ENCODE measurements at regions not wholly inside any gene's neighbourhood (a gene's known extent, or its start where the extent isn't known, plus 50 kb on each side); places are given as distances from the start of the nearest gene placed in this dataset.

GRCh38 chr5:167513381-167513780 is 778.1 kb upstream of the WWC1 start:
- no peaks in the 10 kb centered on the region for H3K9me3 ChIP-seq (ENCODE audit: low read length)
- no peaks in the 10 kb centered on the region for H3K27me3 ChIP-seq (ENCODE audit: insufficient read depth, low read length)
- H3K4me1 ChIP-seq (ENCODE audit: insufficient read depth, low read length, severe bottlenecking): no peaks in the 10 kb centered on the region
- no peak overlapping the region for H3K4me3 ChIP-seq (ENCODE audit: low read depth, low read length, poor library complexity, severe bottlenecking)
- no peaks in the 10 kb centered on the region for H3K9me2 ChIP-seq (ENCODE audit: low read depth, low read length)
- no peaks in the 10 kb centered on the region for H3K36me3 ChIP-seq (ENCODE audit: insufficient read depth, low read length)
- H3K27ac ChIP-seq (ENCODE audit: low read depth, low read length, poor library complexity, severe bottlenecking): no peak overlapping the region
- H4K20me1 ChIP-seq (ENCODE audit: insufficient read depth, low read length): no peaks in the 10 kb centered on the region
- H2AFZ ChIP-seq (ENCODE audit: low read length): no peak overlapping the region
- no peaks in the 10 kb centered on the region for H3K79me2 ChIP-seq (ENCODE audit: insufficient read depth, low read length)
- no peaks in the 10 kb centered on the region for H3F3A ChIP-seq (ENCODE audit: insufficient read depth, low read length)
- TF ChIP-seq EZH2 (IDR thresholded peaks at IDR 0.05; ENCODE audit: borderline replicate concordance, low read length) (no peak), CTCF (IDR thresholded peaks at IDR 0.05; ENCODE audit: low read length) (no peak)
- no peak overlapping the region for H3K9ac ChIP-seq (ENCODE audit: low read length)
- no peak overlapping the region for H3K4me2 ChIP-seq (ENCODE audit: low read length)

DNA sequence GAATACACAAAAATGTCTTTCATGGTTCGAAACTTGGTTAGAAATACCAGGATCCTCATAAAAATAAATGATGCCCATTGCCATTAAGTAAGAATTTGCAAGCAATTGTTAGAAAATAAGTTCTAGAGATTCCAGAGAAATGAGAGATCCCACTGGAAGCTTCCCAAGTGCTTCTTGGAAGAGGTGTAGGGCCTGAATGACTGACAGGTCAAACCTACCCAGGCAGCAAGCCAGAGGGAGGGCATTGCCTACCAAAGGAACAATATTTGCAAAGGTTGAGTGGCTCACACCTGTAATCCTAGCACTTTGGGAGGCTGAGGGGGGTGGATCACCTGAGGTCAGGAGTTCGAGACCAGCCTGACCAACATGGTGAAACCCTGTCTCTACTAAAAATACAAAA is 777.0 kb upstream of the WWC1 start:
- Histone ChIP-seq H4K20me1 (ENCODE audit: insufficient read depth, low read length) (no peaks in the 10 kb centered on the region), H3K9ac (ENCODE audit: low read length) (no peak overlapping the region), H3K27ac (ENCODE audit: low read depth, low read length, poor library complexity, severe bottlenecking) (no peak overlapping the region), H3K9me3 (ENCODE audit: low read length) (no peaks in the 10 kb centered on the region), H3K4me1 (ENCODE audit: insufficient read depth, low read length, severe bottlenecking) (no peaks in the 10 kb centered on the region), H3K4me3 (ENCODE audit: low read depth, low read length, poor library complexity, severe bottlenecking) (no peak overlapping the region), H3K9me2 (ENCODE audit: low read depth, low read length) (no peaks in the 10 kb centered on the region), H2AFZ (ENCODE audit: low read length) (no peak overlapping the region), H3K79me2 (ENCODE audit: insufficient read depth, low read length) (no peaks in the 10 kb centered on the region), H3K4me2 (ENCODE audit: low read length) (no peak overlapping the region), H3K27me3 (ENCODE audit: insufficient read depth, low read length) (no peaks in the 10 kb centered on the region), H3K36me3 (ENCODE audit: insufficient read depth, low read length) (no peaks in the 10 kb centered on the region), H3F3A (ENCODE audit: insufficient read depth, low read length) (no peaks in the 10 kb centered on the region)
- TF ChIP-seq EZH2 (IDR thresholded peaks at IDR 0.05; ENCODE audit: borderline replicate concordance, low read length) (no peak), CTCF (IDR thresholded peaks at IDR 0.05; ENCODE audit: low read length) (no peak)

DNA sequence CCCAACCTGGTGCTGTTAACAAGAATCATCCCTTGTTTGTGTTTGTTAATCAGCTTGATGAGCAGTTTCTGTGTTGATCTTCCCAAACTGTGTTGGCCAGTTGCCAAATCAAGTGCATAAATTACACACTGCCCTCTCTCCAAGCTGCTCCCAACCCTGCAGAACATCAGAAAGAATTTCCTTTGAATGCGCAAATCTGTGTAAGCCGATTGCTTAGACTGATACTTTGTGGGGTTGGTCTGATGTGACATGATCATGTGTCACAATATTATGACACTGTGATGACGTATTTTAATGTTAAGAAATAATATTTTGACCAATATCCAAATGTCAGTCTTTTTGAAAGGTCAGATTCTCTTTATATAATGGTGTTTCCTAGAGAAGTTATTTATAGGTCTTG is 766.4 kb upstream of the WWC1 start:
- no peaks in the 10 kb centered on the region for H4K20me1 ChIP-seq (ENCODE audit: insufficient read depth, low read length)
- H3K27me3 ChIP-seq (ENCODE audit: insufficient read depth, low read length): no peaks in the 10 kb centered on the region
- TF ChIP-seq CTCF (IDR thresholded peaks at IDR 0.05; ENCODE audit: low read length): no peak
- no peak for TF ChIP-seq EZH2 (IDR thresholded peaks at IDR 0.05; ENCODE audit: borderline replicate concordance, low read length)
- no peaks in the 10 kb centered on the region for H3K79me2 ChIP-seq (ENCODE audit: insufficient read depth, low read length)
- no peak overlapping the region for H3K27ac ChIP-seq (ENCODE audit: low read depth, low read length, poor library complexity, severe bottlenecking)
- H3K4me3 ChIP-seq (ENCODE audit: low read depth, low read length, poor library complexity, severe bottlenecking): no peak overlapping the region
- H3F3A ChIP-seq (ENCODE audit: insufficient read depth, low read length): no peaks in the 10 kb centered on the region
- H2AFZ ChIP-seq (ENCODE audit: low read length): no peak overlapping the region
- H3K4me1 ChIP-seq (ENCODE audit: insufficient read depth, low read length, severe bottlenecking): no peaks in the 10 kb centered on the region
- H3K4me2 ChIP-seq (ENCODE audit: low read length): no peak overlapping the region
- no peaks in the 10 kb centered on the region for H3K9me2 ChIP-seq (ENCODE audit: low read depth, low read length)
- H3K9me3 ChIP-seq (ENCODE audit: low read length): no peaks in the 10 kb centered on the region
- no peak overlapping the region for H3K9ac ChIP-seq (ENCODE audit: low read length)
- H3K36me3 ChIP-seq (ENCODE audit: insufficient read depth, low read length): no peaks in the 10 kb centered on the region
